Osteoblast (primary cell): ENCODE measurements at regions not wholly inside any gene's neighbourhood (a gene's known extent, or its start where the extent isn't known, plus 50 kb on each side); places are given as distances from the start of the nearest gene placed in this dataset.
A peak's percentile ranks its signal among the peaks of the same experiment; 100 is the strongest.

Experiments
- DNase-seq: peaks from one replicate; pipeline ENCODE4 v3.0.0; 2011; ENCODE audit warnings: low spot score, mixed read lengths; ENCODE audit not compliant: insufficient read length; ENCODE audit errors: missing footprints
- H2AFZ ChIP-seq: 2 replicates; pipeline ENCODE4 v1.6.0; 2011; ENCODE audit warnings: mild to moderate bottlenecking, low read length
- H3K27ac ChIP-seq: 2 replicates; pipeline ENCODE4 v1.5.1; 2011; ENCODE audit warnings: mild to moderate bottlenecking, low read depth, low read length, moderate library complexity
- H3K27me3 ChIP-seq: 2 replicates; pipeline ENCODE4 v1.6.0; 2012; ENCODE audit warnings: mild to moderate bottlenecking, control low read depth, inconsistent platforms, low read length, moderate library complexity; ENCODE audit not compliant: insufficient read depth
- H3K36me3 ChIP-seq: 2 replicates; pipeline ENCODE4 v1.5.1; 2011; ENCODE audit warnings: mild to moderate bottlenecking, low read length, control low read depth, moderate library complexity; ENCODE audit not compliant: insufficient read depth
- H3K4me1 ChIP-seq: 2 replicates; pipeline ENCODE4 v1.5.1; 2011; ENCODE audit warnings: mild to moderate bottlenecking, low read length, control low read depth, moderate library complexity; ENCODE audit not compliant: insufficient read depth
- H3K4me2 ChIP-seq: 2 replicates; pipeline ENCODE4 v1.6.0; 2011; ENCODE audit warnings: mild to moderate bottlenecking, low read length; ENCODE audit not compliant: insufficient read depth
- H3K4me3 ChIP-seq: fragments of 200-600 bp; sonication (generic); 3 replicates; pipeline ENCODE4 v1.5.1; 2012; ENCODE audit warnings: mild to moderate bottlenecking, low read length, inconsistent platforms; ENCODE audit not compliant: insufficient read depth
- H3K79me2 ChIP-seq: 2 replicates; pipeline ENCODE4 v1.6.0; 2012; ENCODE audit warnings: mild to moderate bottlenecking, low read length, control low read depth, inconsistent platforms; ENCODE audit not compliant: insufficient read depth
- H3K9me3 ChIP-seq: 2 replicates; pipeline ENCODE4 v1.5.1; 2011; ENCODE audit warnings: low read depth, low read length, control low read depth
- H4K20me1 ChIP-seq: 2 replicates; pipeline ENCODE4 v1.6.0; 2012; ENCODE audit warnings: mild to moderate bottlenecking, low read length, control low read depth; ENCODE audit not compliant: insufficient read depth
- TF ChIP-seq, protein P1 (sequence below): IDR thresholded peaks from 2 replicates; pipeline ENCODE4 v1.5.1; 2011; ENCODE audit warnings: mild to moderate bottlenecking, low read depth, low read length, moderate library complexity; ENCODE audit errors: extremely low read depth

DNA sequence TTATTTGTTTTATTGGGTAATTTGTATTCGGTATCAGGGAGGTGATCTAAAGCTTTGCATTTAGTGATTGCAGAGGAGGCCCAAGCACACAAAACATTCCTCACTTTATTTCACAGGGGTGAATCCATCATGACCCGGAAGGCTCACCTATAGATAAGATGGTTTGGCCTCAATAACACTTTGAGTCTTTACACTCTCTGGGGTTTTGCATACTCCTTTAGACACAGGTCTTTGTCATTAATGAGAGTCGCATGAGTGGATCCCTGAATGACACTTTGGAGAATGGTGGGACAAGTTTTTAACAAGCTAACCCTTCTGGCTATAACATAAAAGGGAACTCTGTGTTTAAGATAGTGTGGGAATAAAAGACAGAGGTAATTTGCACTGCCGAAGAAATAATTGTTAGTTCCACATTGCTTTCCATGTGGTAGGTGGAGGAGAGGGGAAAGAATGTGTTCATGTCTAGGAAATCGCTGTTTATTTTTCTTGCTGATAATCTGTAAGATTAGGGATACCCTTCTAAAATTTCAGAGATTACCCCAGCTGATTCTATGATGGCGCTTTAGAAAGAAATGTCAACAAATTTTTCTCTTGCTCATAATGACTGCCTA, 455.8 kb downstream of the TFEC start:
- Histone ChIP-seq H3K9me3 (no peaks in the 10 kb centered on the region), H3K4me3 (no peak overlapping the region), H3K4me2 (no peak overlapping the region), H3K36me3 (no peaks in the 10 kb centered on the region), H3K27me3 (no peaks in the 10 kb centered on the region), H3K79me2 (no peaks in the 10 kb centered on the region), H3K4me1 (no peaks in the 10 kb centered on the region), H4K20me1 (no peaks in the 10 kb centered on the region), H3K27ac (no peak overlapping the region), H2AFZ (no peak overlapping the region)
- TF ChIP-seq, protein P1, sequence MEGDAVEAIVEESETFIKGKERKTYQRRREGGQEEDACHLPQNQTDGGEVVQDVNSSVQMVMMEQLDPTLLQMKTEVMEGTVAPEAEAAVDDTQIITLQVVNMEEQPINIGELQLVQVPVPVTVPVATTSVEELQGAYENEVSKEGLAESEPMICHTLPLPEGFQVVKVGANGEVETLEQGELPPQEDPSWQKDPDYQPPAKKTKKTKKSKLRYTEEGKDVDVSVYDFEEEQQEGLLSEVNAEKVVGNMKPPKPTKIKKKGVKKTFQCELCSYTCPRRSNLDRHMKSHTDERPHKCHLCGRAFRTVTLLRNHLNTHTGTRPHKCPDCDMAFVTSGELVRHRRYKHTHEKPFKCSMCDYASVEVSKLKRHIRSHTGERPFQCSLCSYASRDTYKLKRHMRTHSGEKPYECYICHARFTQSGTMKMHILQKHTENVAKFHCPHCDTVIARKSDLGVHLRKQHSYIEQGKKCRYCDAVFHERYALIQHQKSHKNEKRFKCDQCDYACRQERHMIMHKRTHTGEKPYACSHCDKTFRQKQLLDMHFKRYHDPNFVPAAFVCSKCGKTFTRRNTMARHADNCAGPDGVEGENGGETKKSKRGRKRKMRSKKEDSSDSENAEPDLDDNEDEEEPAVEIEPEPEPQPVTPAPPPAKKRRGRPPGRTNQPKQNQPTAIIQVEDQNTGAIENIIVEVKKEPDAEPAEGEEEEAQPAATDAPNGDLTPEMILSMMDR = no peak
- no peak for DNase-seq

DNA sequence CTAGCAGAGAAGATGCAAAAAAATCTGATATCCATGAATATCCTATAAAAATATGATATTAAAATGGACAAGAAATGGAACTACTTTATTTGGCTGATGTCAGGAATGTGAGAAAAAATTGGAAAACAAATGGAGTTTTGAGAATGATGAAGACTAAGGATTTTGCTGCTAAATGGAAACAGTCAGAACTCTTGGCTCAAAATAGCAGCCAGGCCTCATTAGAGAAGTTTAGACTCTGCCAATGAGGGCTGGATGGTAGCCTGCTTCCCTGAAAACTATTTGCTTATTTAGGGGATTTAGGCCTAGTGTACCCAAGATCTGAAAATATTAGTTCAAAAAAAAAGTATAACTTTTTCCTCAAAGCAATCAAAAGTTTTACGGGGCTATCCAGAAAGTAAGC, 458.5 kb downstream of the TFEC start:
- Histone ChIP-seq H3K79me2 (no peaks in the 10 kb centered on the region), H3K36me3 (no peaks in the 10 kb centered on the region), H3K27me3 (no peaks in the 10 kb centered on the region), H3K4me2 (no peak overlapping the region), H2AFZ (no peak overlapping the region), H3K27ac (no peak overlapping the region), H3K4me1 (no peaks in the 10 kb centered on the region), H3K4me3 (no peak overlapping the region), H4K20me1 (no peaks in the 10 kb centered on the region), H3K9me3 (no peaks in the 10 kb centered on the region)
- no peak for DNase-seq
- TF ChIP-seq, protein P1 = no peak

DNA sequence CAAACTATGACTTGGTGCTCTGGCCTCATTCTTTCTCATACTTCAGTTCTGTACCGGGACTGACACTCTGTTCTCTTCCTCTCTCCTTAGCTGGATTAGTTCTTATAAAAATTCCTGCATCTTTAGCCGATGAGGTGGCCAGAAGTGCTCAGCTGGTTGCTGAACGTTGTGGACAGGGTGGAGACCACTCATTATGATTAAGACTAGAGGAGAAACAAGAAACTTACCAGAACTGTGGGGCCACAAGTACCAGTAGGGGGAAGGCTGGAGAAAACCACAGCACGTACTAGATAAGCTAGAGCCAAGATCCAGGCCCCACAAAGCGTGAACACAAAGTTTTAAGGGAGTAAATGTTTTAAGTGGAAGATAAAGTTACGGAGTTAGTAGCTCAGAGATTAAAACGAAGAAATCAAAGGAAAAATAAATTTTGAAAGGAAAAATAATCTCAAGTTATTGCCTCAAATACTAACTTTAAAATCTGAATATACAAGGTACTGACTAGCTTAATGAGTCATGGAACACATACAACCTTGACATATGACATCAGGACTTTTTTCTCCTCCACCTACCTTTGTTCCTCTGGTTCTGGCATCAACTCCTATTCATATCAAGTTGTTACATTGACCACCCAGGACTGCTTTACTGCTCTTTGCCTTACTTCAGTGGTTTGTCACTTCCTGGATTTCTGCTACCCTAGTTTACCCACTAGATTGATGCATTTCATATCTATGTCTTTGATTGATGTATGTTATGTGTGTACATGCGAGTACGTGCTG, 469.0 kb downstream of the TFEC start:
- Histone ChIP-seq H4K20me1 (no peaks in the 10 kb centered on the region), H3K4me2 (peak overlapping the region; percentile 67), H3K79me2 (no peaks in the 10 kb centered on the region), H3K27ac (peak overlapping the region; percentile 71), H3K4me1 (peaks cover 32% of the 10 kb centered on the region), H3K27me3 (no peaks in the 10 kb centered on the region), H3K36me3 (no peaks in the 10 kb centered on the region), H2AFZ (peak overlapping the region; percentile 64), H3K9me3 (no peaks in the 10 kb centered on the region), H3K4me3 (no peak overlapping the region)
- TF ChIP-seq, protein P1 = peak; percentile 37
- peak; percentile 10 for DNase-seq

DNA sequence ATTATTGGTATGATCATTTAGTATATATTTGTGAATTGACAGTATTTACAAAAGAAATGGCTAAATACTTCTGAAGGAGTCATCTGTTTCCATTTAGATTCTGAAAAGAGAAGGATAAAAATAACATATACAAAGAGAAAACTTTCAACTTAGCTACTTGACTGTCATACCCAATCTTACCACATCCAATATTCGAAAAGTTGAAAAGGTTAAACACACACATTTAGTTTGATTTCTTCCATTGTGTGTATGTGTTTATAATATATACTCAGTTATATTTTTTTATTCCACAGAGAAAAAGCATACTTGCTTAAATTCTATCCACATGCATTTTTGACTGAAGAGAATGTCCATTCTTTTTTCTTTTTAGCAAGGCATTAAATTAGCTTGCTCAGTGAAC, 470.7 kb downstream of the TFEC start:
- no peaks in the 10 kb centered on the region for H3K27me3 ChIP-seq
- H4K20me1 ChIP-seq = no peaks in the 10 kb centered on the region
- H2AFZ ChIP-seq = no peak overlapping the region
- no peaks in the 10 kb centered on the region for H3K79me2 ChIP-seq
- peaks cover 32% of the 10 kb centered on the region for H3K4me1 ChIP-seq
- H3K9me3 ChIP-seq = no peaks in the 10 kb centered on the region
- TF ChIP-seq, protein P1 = no peak
- no peak for DNase-seq
- H3K4me2 ChIP-seq = no peak overlapping the region
- H3K36me3 ChIP-seq = no peaks in the 10 kb centered on the region
- H3K27ac ChIP-seq = no peak overlapping the region
- H3K4me3 ChIP-seq = no peak overlapping the region
